ENCODE measurements at regions not wholly inside any gene's neighbourhood (a gene's known extent, or its start where the extent isn't known, plus 50 kb on each side); places are given as distances from the start of the nearest gene placed in this dataset.

GRCh38 chr7:123398921-123399320 is 135.5 kb downstream of the IQUB start:
- H3K27me3 Mint-ChIP-seq (ENCODE audit: low read depth in 3 of 3) = peaks cover 0 to 2% (median 0%) of the 10 kb centered on the region in 3 donors
- no peaks in the 10 kb centered on the region for H3K27me3 ChIP-seq (ENCODE audit: control insufficient read depth in 2 of 2, insufficient read depth in 2 of 2, low read length in 2 of 2)
- H3K79me2 ChIP-seq (ENCODE audit: insufficient read depth, low read length) = no peaks in the 10 kb centered on the region
- H3K4me1 ChIP-seq (ENCODE audit: control insufficient read depth in 1 of 2, insufficient read depth in 2 of 2, low read length in 2 of 2) = no peaks in the 10 kb centered on the region
- no peak overlapping the region for H3K4me3 Mint-ChIP-seq
- H3K9me3 ChIP-seq (replicated peaks in 1 of 2; ENCODE audit: control insufficient read depth in 1 of 2, insufficient read depth in 1 of 2, low read length in 2 of 2) = no peaks in the 10 kb centered on the region
- no peaks in the 10 kb centered on the region for H3K36me3 Mint-ChIP-seq
- intact Hi-C loops (cut with micrococcal nuclease) = no loop called here
- no peaks in the 10 kb centered on the region for H3K4me1 Mint-ChIP-seq
- no peaks in the 10 kb centered on the region for H4K20me1 ChIP-seq (ENCODE audit: insufficient read depth, low read length)
- H3K36me3 ChIP-seq (replicated peaks in 1 of 2; ENCODE audit: control insufficient read depth in 1 of 2, insufficient read depth in 2 of 2, low read length in 2 of 2) = no peaks in the 10 kb centered on the region
- H2AFZ ChIP-seq (ENCODE audit: insufficient read depth, low read depth, low read length, poor library complexity, severe bottlenecking) = no peak overlapping the region
- no peak overlapping the region for H3K4me3 ChIP-seq (replicated peaks in 1 of 3; ENCODE audit: low read depth in 2 of 3, low read length in 3 of 3)
- no peak overlapping the region for H3K27ac Mint-ChIP-seq
- H3K9ac ChIP-seq (ENCODE audit: insufficient read depth, low read length, poor library complexity, severe bottlenecking) = no peak overlapping the region
- H3K27ac ChIP-seq (ENCODE audit: low read depth in 1 of 2, low read length in 2 of 2) = no peak overlapping the region
- no peak for TF ChIP-seq CTCF (IDR thresholded peaks at IDR 0.05)
- H3K9me3 Mint-ChIP-seq = peaks cover 0 to 6% (median 3%) of the 10 kb centered on the region in 7 donors
- no peak for DNase-seq
- no peak overlapping the region for H3K4me2 ChIP-seq (replicated peaks; ENCODE audit: extremely low read depth, low read length, poor library complexity, severe bottlenecking)

GRCh38 chr7:123397746-123398338 is 136.6 kb downstream of the IQUB start:
- no peak overlapping the region for H3K4me3 Mint-ChIP-seq
- Histone ChIP-seq H4K20me1 (ENCODE audit: insufficient read depth, low read length) (no peaks in the 10 kb centered on the region), H3K27me3 (ENCODE audit: control insufficient read depth in 2 of 2, insufficient read depth in 2 of 2, low read length in 2 of 2) (no peaks in the 10 kb centered on the region), H3K36me3 (replicated peaks in 1 of 2; ENCODE audit: control insufficient read depth in 1 of 2, insufficient read depth in 2 of 2, low read length in 2 of 2) (no peaks in the 10 kb centered on the region), H3K79me2 (ENCODE audit: insufficient read depth, low read length) (no peaks in the 10 kb centered on the region), H3K4me3 (replicated peaks in 1 of 3; ENCODE audit: low read depth in 2 of 3, low read length in 3 of 3) (no peak overlapping the region), H3K9me3 (replicated peaks in 1 of 2; ENCODE audit: control insufficient read depth in 1 of 2, insufficient read depth in 1 of 2, low read length in 2 of 2) (no peaks in the 10 kb centered on the region), H3K4me2 (replicated peaks; ENCODE audit: extremely low read depth, low read length, poor library complexity, severe bottlenecking) (no peak overlapping the region), H3K4me1 (ENCODE audit: control insufficient read depth in 1 of 2, insufficient read depth in 2 of 2, low read length in 2 of 2) (no peaks in the 10 kb centered on the region), H3K27ac (ENCODE audit: low read depth in 1 of 2, low read length in 2 of 2) (no peak overlapping the region), H3K9ac (ENCODE audit: insufficient read depth, low read length, poor library complexity, severe bottlenecking) (no peak overlapping the region), H2AFZ (ENCODE audit: insufficient read depth, low read depth, low read length, poor library complexity, severe bottlenecking) (no peak overlapping the region)
- H3K9me3 Mint-ChIP-seq = peaks cover 0 to 6% (median 3%) of the 10 kb centered on the region in 7 donors
- intact Hi-C loops (cut with micrococcal nuclease) = no loop called here
- H3K4me1 Mint-ChIP-seq = no peaks in the 10 kb centered on the region
- WGBS (ENCODE audit: insufficient coverage) = 89% methylated on average over 3 of the region's 6 CpGs
- H3K27ac Mint-ChIP-seq = no peak overlapping the region
- no peaks in the 10 kb centered on the region for H3K36me3 Mint-ChIP-seq
- DNase-seq = no peak
- no peak for TF ChIP-seq CTCF (IDR thresholded peaks at IDR 0.05)
- H3K27me3 Mint-ChIP-seq (ENCODE audit: low read depth in 3 of 3) = peaks cover 0 to 2% (median 0%) of the 10 kb centered on the region in 3 donors

Data from CD14-positive monocyte (primary cell).